Right lobe of liver (tissue), 6 donors: ENCODE measurements at regions not wholly inside any gene's neighbourhood (a gene's known extent, or its start where the extent isn't known, plus 50 kb on each side); places are given as distances from the start of the nearest gene placed in this dataset.

Experiments used
- ATAC-seq, 4 donors: fragments of 200-7000 bp; cut with Tn5 transposase; one replicate each; pipeline ENCODE4 v1.9.1; 2020; ENCODE audit warnings: mild to moderate bottlenecking in 4 of 4, moderate library complexity in 4 of 4
- DNase-seq, 3 donors: peaks; one replicate each; pipeline ENCODE4 v3.0.0-alpha.2; 2020
- H3K27ac ChIP-seq, 3 donors: fragments of 200-600 bp; one replicate each; pipeline ENCODE4 v1.8.0; 2022
- H3K27me3 ChIP-seq, 2 donors: fragments of 200-600 bp; one replicate each; pipeline ENCODE4 v1.8.0; 2022
- H3K36me3 ChIP-seq, 4 donors: fragments of 200-600 bp; sonication (generic) in 1 of 4; one replicate each; pipeline versions ENCODE4 v1.5.1 to v1.8.0; 2017 to 2022; ENCODE audit warnings: control low read depth in 1 of 4
- H3K4me1 ChIP-seq, 4 donors: fragments of 200-600 bp; sonication (generic) in 1 of 4; one replicate each; pipeline versions ENCODE4 v1.5.1 to v1.8.0; 2017 to 2022; ENCODE audit warnings: control low read depth in 1 of 4
- H3K4me3 ChIP-seq, 3 donors: fragments of 200-600 bp; one replicate each; pipeline ENCODE4 v1.8.0; 2022
- H3K9me3 ChIP-seq, 4 donors: fragments of 200-600 bp; sonication (generic) in 1 of 4; one replicate each; pipeline versions ENCODE4 v1.5.1 to v1.8.0; 2017 to 2022; ENCODE audit warnings: control low read depth in 1 of 4
- CTCF ChIP-seq, 4 donors: fragments of 200-600 bp in 3 of 4; fragments of 450-650 bp in 1 of 4; IDR thresholded peaks; one replicate each; pipeline versions ENCODE4 v1.5.1 to v1.8.0; 2016 to 2022; ENCODE audit warnings: antibody characterized with exemption in 4 of 4, mild to moderate bottlenecking in 2 of 4
- POLR2A ChIP-seq: fragments of 450-650 bp; IDR thresholded peaks from one replicate; pipeline ENCODE4 v1.6.1; 2017; ENCODE audit warnings: antibody characterized with exemption, mild to moderate bottlenecking
- WGBS: methylation state at CpG from one replicate; pipeline ENCODE4 v1.1.6; 2018; ENCODE audit warnings: low coverage, low lambda C conversion rate; ENCODE audit not compliant: insufficient coverage; ENCODE audit errors: missing lambda C conversion rate; 5-methylcytosine and 5-hydroxymethylcytosine counted together
- intact Hi-C, 2 donors: fragments of 100-400 bp; cut with DNase I; formaldehyde crosslinking; loops; one replicate each; pipeline versions ENCODE4 v1.11.2 to v1.14.1; 2022
- donor health status: DM: no; HTN: yes; CAD: no.
- donor health status: DM: no; HTN: no; CAD: no.
- donor health status: DM: no; HTN: no; CAD: no.
- donor health status: DM: no; HTN: yes; CAD: no.
- donor health status: DM: no; HTN: yes; CAD: no.

- no peak for DNase-seq
- 27% methylated on average over 1 of the region's 1 CpG for WGBS
- Histone ChIP-seq H3K4me3 (no peak overlapping the region), H3K36me3 (no peaks in the 10 kb centered on the region), H3K4me1 (peaks cover 0 to 23% (median 6%) of the 10 kb centered on the region in 4 donors), H3K9me3 (no peaks in the 10 kb centered on the region), H3K27ac (no peak overlapping the region), H3K27me3 (no peaks in the 10 kb centered on the region)
- intact Hi-C loops: no loop called here
- TF ChIP-seq CTCF (IDR thresholded peaks at IDR 0.05) (no peak), POLR2A (no peak)
- ATAC-seq: peak in 1 of 4 donors; percentile 56
Observed at GRCh38 chr13:44196196-44196751, 177.3 kb upstream of the SERP2 start.

GRCh38 chr13:44197791-44198770 is 175.5 kb upstream of the SERP2 start:
- H3K4me1 ChIP-seq: peaks cover 0 to 7% (median 3%) of the 10 kb centered on the region in 4 donors
- ATAC-seq (no peak), DNase-seq (no peak)
- H3K27ac ChIP-seq: no peak overlapping the region
- no peaks in the 10 kb centered on the region for H3K9me3 ChIP-seq
- no peak overlapping the region for H3K4me3 ChIP-seq
- no peaks in the 10 kb centered on the region for H3K27me3 ChIP-seq
- intact Hi-C loops: no loop called here
- H3K36me3 ChIP-seq: no peaks in the 10 kb centered on the region
- TF ChIP-seq CTCF (IDR thresholded peaks at IDR 0.05) (no peak), POLR2A (no peak)
- WGBS: 100% methylated on average over 1 of the region's 1 CpG

- Histone ChIP-seq H3K4me3 (no peak overlapping the region), H3K27me3 (no peaks in the 10 kb centered on the region), H3K27ac (no peak overlapping the region), H3K36me3 (no peaks in the 10 kb centered on the region), H3K4me1 (no peaks in the 10 kb centered on the region), H3K9me3 (no peaks in the 10 kb centered on the region)
- ATAC-seq (no peak), DNase-seq (no peak)
- TF ChIP-seq CTCF (IDR thresholded peaks at IDR 0.05) (no peak), POLR2A (no peak)
- intact Hi-C loops: no loop called here
- 91% methylated on average over 3 of the region's 3 CpGs for WGBS
Observed at GRCh38 chr13:44198826-44199225, 174.8 kb upstream of the SERP2 start.

GRCh38 chr13:44199627-44200207 is 173.9 kb upstream of the SERP2 start:
- Histone ChIP-seq H3K4me1 (no peaks in the 10 kb centered on the region), H3K4me3 (no peak overlapping the region), H3K27ac (no peak overlapping the region), H3K36me3 (no peaks in the 10 kb centered on the region), H3K9me3 (no peaks in the 10 kb centered on the region), H3K27me3 (no peaks in the 10 kb centered on the region)
- intact Hi-C loops: no loop called here
- TF ChIP-seq CTCF (IDR thresholded peaks at IDR 0.05) (no peak), POLR2A (no peak)
- no peak for DNase-seq
- WGBS: 29% methylated on average over 2 of the region's 2 CpGs
- ATAC-seq: peak in 1 of 4 donors; percentile 10
